ENCODE measurements at regions not wholly inside any gene's neighbourhood (a gene's known extent, or its start where the extent isn't known, plus 50 kb on each side); places are given as distances from the start of the nearest gene placed in this dataset.

- Histone ChIP-seq H3K36me3 (replicated peaks; ENCODE audit: insufficient read depth, low read depth) (no peaks in the 10 kb centered on the region), H3K4me3 (no peak overlapping the region), H3K4me2 (no peak overlapping the region), H3K27me3 (no peaks in the 10 kb centered on the region), H3K4me1 (ENCODE audit: insufficient read depth) (no peaks in the 10 kb centered on the region), H3K9me2 (replicated peaks; ENCODE audit: insufficient read depth) (no peaks in the 10 kb centered on the region), H3K79me2 (no peaks in the 10 kb centered on the region), H4K20me1 (ENCODE audit: insufficient read depth, poor library complexity, severe bottlenecking) (no peaks in the 10 kb centered on the region), H3K27ac (no peak overlapping the region), H3K9me3 (ENCODE audit: low read depth) (no peaks in the 10 kb centered on the region), H2AFZ (no peak overlapping the region)
- TF ChIP-seq CTCF (IDR thresholded peaks at IDR 0.05; ENCODE audit: poor library complexity) (no peak), EZH2phosphoT487 (IDR thresholded peaks at IDR 0.05; ENCODE audit: low read depth, severe bottlenecking, unreplicated experiment) (no peak), EZH2 (IDR thresholded peaks at IDR 0.05; ENCODE audit: borderline replicate concordance) (no peak)
- DNase-seq (ENCODE audit: low spot score), result peak; percentile 44
- 48% methylated on average over 3 of the region's 3 CpGs for WGBS (ENCODE audit: low lambda C conversion rate, missing lambda C conversion rate)
Observed at GRCh38 chr9:109901201-109901600, 121.2 kb downstream of the PALM2AKAP2 start.

DNA sequence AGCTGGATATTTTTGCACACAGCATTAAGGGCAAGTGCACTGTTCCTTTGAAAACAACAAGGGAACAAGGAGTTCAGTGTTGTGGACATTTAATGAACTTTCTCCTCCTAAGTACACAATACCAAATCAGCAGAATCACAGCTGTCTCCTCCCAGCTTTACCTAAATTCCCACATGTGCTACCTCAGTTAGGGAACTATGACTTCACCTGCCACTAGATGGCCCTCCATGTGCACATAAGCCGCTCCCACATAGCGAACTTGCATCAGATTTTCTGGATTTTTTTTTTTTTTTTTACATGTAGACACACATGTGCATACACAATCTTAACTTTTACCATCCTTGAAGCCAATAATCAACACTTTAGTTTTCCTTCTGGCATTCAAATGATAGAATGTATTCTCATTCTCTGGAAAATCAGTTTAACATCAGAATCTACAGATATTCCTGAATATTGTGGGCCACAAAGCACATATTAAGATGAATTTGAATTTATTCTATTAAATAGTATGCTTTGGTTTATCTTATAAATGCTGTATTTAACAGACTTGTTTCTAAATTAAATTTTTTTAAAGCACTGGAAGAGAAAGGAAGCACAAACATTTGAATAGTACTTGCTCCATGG, 123.6 kb downstream of the PALM2AKAP2 start:
- no peaks in the 10 kb centered on the region for H3K27me3 ChIP-seq
- H2AFZ ChIP-seq, result no peak overlapping the region
- H3K36me3 ChIP-seq (replicated peaks; ENCODE audit: insufficient read depth, low read depth), result no peaks in the 10 kb centered on the region
- H3K4me3 ChIP-seq, result no peak overlapping the region
- H3K27ac ChIP-seq, result no peak overlapping the region
- TF ChIP-seq EZH2 (IDR thresholded peaks at IDR 0.05; ENCODE audit: borderline replicate concordance) (no peak), CTCF (IDR thresholded peaks at IDR 0.05; ENCODE audit: poor library complexity) (peak; percentile 87), EZH2phosphoT487 (IDR thresholded peaks at IDR 0.05; ENCODE audit: low read depth, severe bottlenecking, unreplicated experiment) (no peak)
- 2% methylated on average over 2 of the region's 2 CpGs for WGBS (ENCODE audit: low lambda C conversion rate, missing lambda C conversion rate)
- no peaks in the 10 kb centered on the region for H4K20me1 ChIP-seq (ENCODE audit: insufficient read depth, poor library complexity, severe bottlenecking)
- no peak overlapping the region for H3K4me2 ChIP-seq
- H3K79me2 ChIP-seq, result no peaks in the 10 kb centered on the region
- no peaks in the 10 kb centered on the region for H3K9me3 ChIP-seq (ENCODE audit: low read depth)
- H3K4me1 ChIP-seq (ENCODE audit: insufficient read depth), result no peaks in the 10 kb centered on the region
- no peaks in the 10 kb centered on the region for H3K9me2 ChIP-seq (replicated peaks; ENCODE audit: insufficient read depth)
- peak; percentile 87 for DNase-seq (ENCODE audit: low spot score)

GRCh38 chr9:109904666-109905065, 124.7 kb downstream of the PALM2AKAP2 start:
- WGBS (ENCODE audit: low lambda C conversion rate, missing lambda C conversion rate), result 55% methylated on average over 5 of the region's 5 CpGs
- H3K27me3 ChIP-seq, result no peaks in the 10 kb centered on the region
- no peak overlapping the region for H3K4me3 ChIP-seq
- no peak for TF ChIP-seq CTCF (IDR thresholded peaks at IDR 0.05; ENCODE audit: poor library complexity)
- TF ChIP-seq EZH2phosphoT487 (IDR thresholded peaks at IDR 0.05; ENCODE audit: low read depth, severe bottlenecking, unreplicated experiment), result no peak
- TF ChIP-seq EZH2 (IDR thresholded peaks at IDR 0.05; ENCODE audit: borderline replicate concordance), result no peak
- DNase-seq (ENCODE audit: low spot score), result no peak
- H3K4me2 ChIP-seq, result no peak overlapping the region
- no peak overlapping the region for H2AFZ ChIP-seq
- no peaks in the 10 kb centered on the region for H3K36me3 ChIP-seq (replicated peaks; ENCODE audit: insufficient read depth, low read depth)
- no peaks in the 10 kb centered on the region for H3K9me3 ChIP-seq (ENCODE audit: low read depth)
- no peaks in the 10 kb centered on the region for H3K4me1 ChIP-seq (ENCODE audit: insufficient read depth)
- H4K20me1 ChIP-seq (ENCODE audit: insufficient read depth, poor library complexity, severe bottlenecking), result no peaks in the 10 kb centered on the region
- no peaks in the 10 kb centered on the region for H3K79me2 ChIP-seq
- H3K9me2 ChIP-seq (replicated peaks; ENCODE audit: insufficient read depth), result no peaks in the 10 kb centered on the region
- no peak overlapping the region for H3K27ac ChIP-seq

Data from hepatocyte (in vitro differentiated cells).